Body of pancreas (tissue), 4 donors: ENCODE measurements at regions not wholly inside any gene's neighbourhood (a gene's known extent, or its start where the extent isn't known, plus 50 kb on each side); places are given as distances from the start of the nearest gene placed in this dataset.

Experiments used
- CTCF ChIP-seq, 7 experiments: fragments of 450-650 bp in 4 of 7; fragments of 200-600 bp in 3 of 7; sonication (generic) in 3 of 7; IDR thresholded peaks; one replicate each; pipeline ENCODE4 v1.5.1; 2016 to 2019; ENCODE audit warnings: antibody characterized with exemption in 7 of 7
- POLR2A ChIP-seq, 3 donors: fragments of 450-650 bp; IDR thresholded peaks; one replicate each; pipeline ENCODE4 v1.6.1; 2016; ENCODE audit warnings: antibody characterized with exemption in 3 of 3, mild to moderate bottlenecking in 2 of 3

GRCh38 chr2:78109272-78109671 is 587.1 kb upstream of the LRRTM4 start:
- TF ChIP-seq CTCF (IDR thresholded peaks at IDR 0.05) (no peak), POLR2A (IDR thresholded peaks at IDR 0.05) (no peak)
